OCI-LY7 (cell line): ENCODE measurements at regions not wholly inside any gene's neighbourhood (a gene's known extent, or its start where the extent isn't known, plus 50 kb on each side); places are given as distances from the start of the nearest gene placed in this dataset.

ENCODE experiments used
- BruUV-seq: library from RNA; stranded (reverse); fragments of 400-500 nt; replicated peaks from 2 replicates; lab custom pipeline; 2021; lab: Mats Ljungman, UMichigan
- CTCF ChIA-PET: fragments of 300-600 bp; sonication (Branson Sonifier 250); formaldehyde crosslinking; loops from one replicate; lab custom pipeline; 2022; ENCODE audit warnings: antibody characterized with exemption; ENCODE audit not compliant: unreplicated experiment; lab: Charles Lee
- POLR2A ChIA-PET: fragments of 300-600 bp; sonication (Branson Sonifier 250); formaldehyde crosslinking; loops from one replicate; lab custom pipeline; 2022; ENCODE audit warnings: antibody characterized with exemption; lab: Charles Lee
- DNase-seq: peaks from one replicate; pipeline ENCODE4 v3.0.0-alpha.2; 2015; ENCODE audit warnings: low spot score
- H2AFZ ChIP-seq: fragments of 200-600 bp; sonication (generic), shearing (Covaris generic); 2 replicates; pipeline ENCODE4 v1.6.1; 2014; ENCODE audit warnings: mild to moderate bottlenecking, antibody characterized with exemption, low read length, moderate library complexity
- H3K27ac ChIP-seq: fragments of 200-600 bp; sonication (generic); 2 replicates; pipeline ENCODE4 v1.5.1; 2014; ENCODE audit warnings: mixed run types, low read depth, mild to moderate bottlenecking, moderate library complexity, low read length, inconsistent platforms; ENCODE audit not compliant: poor library complexity, severe bottlenecking
- H3K36me3 ChIP-seq: fragments of 200-600 bp; sonication (generic); 2 replicates; pipeline ENCODE4 v1.6.1; 2014; ENCODE audit warnings: mild to moderate bottlenecking, antibody characterized with exemption, low read length, moderate library complexity, mixed read lengths; ENCODE audit not compliant: insufficient read depth
- H3K4me1 ChIP-seq: fragments of 200-600 bp; sonication (generic); 2 replicates; pipeline ENCODE4 v1.5.1; 2014; ENCODE audit warnings: mild to moderate bottlenecking, low read length; ENCODE audit not compliant: insufficient read depth, poor library complexity, severe bottlenecking
- H3K4me2 ChIP-seq: fragments of 200-600 bp; sonication (generic); 2 replicates; pipeline ENCODE4 v1.6.1; 2014; ENCODE audit warnings: mild to moderate bottlenecking, low read length
- H3K4me3 ChIP-seq: fragments of 200-600 bp; sonication (generic); 2 replicates; pipeline ENCODE4 v1.5.1; 2014; ENCODE audit warnings: mild to moderate bottlenecking, low read depth, low read length; ENCODE audit not compliant: poor library complexity, severe bottlenecking
- H3K79me2 ChIP-seq: fragments of 200-600 bp; sonication (generic); 2 replicates; pipeline ENCODE4 v1.6.1; 2016; ENCODE audit warnings: low read depth, mild to moderate bottlenecking, low read length, moderate library complexity, mixed read lengths; ENCODE audit not compliant: insufficient read depth
- H3K9me2 ChIP-seq: fragments of 200-600 bp; sonication (generic); 2 replicates; pipeline ENCODE4 v1.6.1; 2016; ENCODE audit warnings: mild to moderate bottlenecking, low read length, mixed read lengths; ENCODE audit not compliant: insufficient read depth
- H3K9me3 ChIP-seq: fragments of 200-600 bp; sonication (generic); 2 replicates; pipeline ENCODE4 v1.6.1; 2014; ENCODE audit warnings: mild to moderate bottlenecking, mixed run types, low read length, mixed read lengths
- H4K20me1 ChIP-seq: fragments of 200-600 bp; sonication (generic); 2 replicates; pipeline ENCODE4 v1.6.1; 2014; ENCODE audit warnings: mild to moderate bottlenecking, antibody characterized with exemption, low read length, moderate library complexity, mixed read lengths; ENCODE audit not compliant: insufficient read depth
- EZH2phosphoT487 ChIP-seq: fragments of 200-600 bp; sonication (generic); IDR thresholded peaks from 2 replicates; pipeline ENCODE4 v1.6.1; 2018; ENCODE audit warnings: low read depth, borderline replicate concordance, mild to moderate bottlenecking, mixed run types, antibody characterized with exemption, low read length, moderate library complexity, mixed read lengths
- intact Hi-C: fragments of 100-400 bp; cut with micrococcal nuclease; formaldehyde crosslinking; loops from one replicate; pipeline ENCODE4 v1.10.0; 2022; ENCODE audit not compliant: unreplicated experiment
- TF ChIP-seq, protein P1 (sequence below): fragments of 200-600 bp; sonication (generic); conservative IDR thresholded peaks from 2 replicates; pipeline ENCODE4 v1.5.1; 2014; ENCODE audit warnings: mild to moderate bottlenecking, antibody characterized with exemption, low read length, moderate library complexity, mixed read lengths

DNA sequence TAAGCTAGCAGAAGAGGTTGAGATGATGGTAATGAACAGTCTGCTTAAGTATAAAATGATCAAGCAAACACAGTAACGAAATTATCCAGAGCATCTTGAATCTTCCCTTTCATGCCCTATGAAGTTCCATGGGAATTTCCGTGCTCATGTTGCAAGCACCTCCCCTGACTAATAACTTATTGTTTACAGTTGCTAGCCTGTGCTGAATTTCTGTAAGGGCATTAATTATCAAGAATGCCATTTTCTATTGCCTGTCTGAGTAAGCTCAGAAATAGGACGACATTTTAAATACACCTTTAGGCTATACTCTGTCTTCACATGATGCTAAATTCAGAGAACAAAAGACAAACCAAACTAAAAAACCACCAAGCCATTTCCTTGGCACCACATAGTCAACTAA is 257.5 kb upstream of the LRTM1 start:
- no peak overlapping the region for H3K4me3 ChIP-seq
- no TSS peak for BruUV-seq
- no peak overlapping the region for H3K27ac ChIP-seq
- no peak overlapping the region for H2AFZ ChIP-seq
- TF ChIP-seq EZH2phosphoT487 = no peak
- TF ChIP-seq, protein P1, sequence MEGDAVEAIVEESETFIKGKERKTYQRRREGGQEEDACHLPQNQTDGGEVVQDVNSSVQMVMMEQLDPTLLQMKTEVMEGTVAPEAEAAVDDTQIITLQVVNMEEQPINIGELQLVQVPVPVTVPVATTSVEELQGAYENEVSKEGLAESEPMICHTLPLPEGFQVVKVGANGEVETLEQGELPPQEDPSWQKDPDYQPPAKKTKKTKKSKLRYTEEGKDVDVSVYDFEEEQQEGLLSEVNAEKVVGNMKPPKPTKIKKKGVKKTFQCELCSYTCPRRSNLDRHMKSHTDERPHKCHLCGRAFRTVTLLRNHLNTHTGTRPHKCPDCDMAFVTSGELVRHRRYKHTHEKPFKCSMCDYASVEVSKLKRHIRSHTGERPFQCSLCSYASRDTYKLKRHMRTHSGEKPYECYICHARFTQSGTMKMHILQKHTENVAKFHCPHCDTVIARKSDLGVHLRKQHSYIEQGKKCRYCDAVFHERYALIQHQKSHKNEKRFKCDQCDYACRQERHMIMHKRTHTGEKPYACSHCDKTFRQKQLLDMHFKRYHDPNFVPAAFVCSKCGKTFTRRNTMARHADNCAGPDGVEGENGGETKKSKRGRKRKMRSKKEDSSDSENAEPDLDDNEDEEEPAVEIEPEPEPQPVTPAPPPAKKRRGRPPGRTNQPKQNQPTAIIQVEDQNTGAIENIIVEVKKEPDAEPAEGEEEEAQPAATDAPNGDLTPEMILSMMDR = no peak
- H3K9me2 ChIP-seq = no peaks in the 10 kb centered on the region
- H3K9me3 ChIP-seq = no peaks in the 10 kb centered on the region
- no peaks in the 10 kb centered on the region for H3K4me1 ChIP-seq
- DNase-seq = no peak
- CTCF ChIA-PET = no interaction called here
- POLR2A ChIA-PET = interaction anchor here (0.6 to 0.8 kb wide), 2 partner anchors 40 to 404 kb away, joined by 3 to 5 read pairs; no protein-coding TSS in a partner anchor
- H3K4me2 ChIP-seq = no peak overlapping the region
- H3K79me2 ChIP-seq = no peaks in the 10 kb centered on the region
- H3K36me3 ChIP-seq = no peaks in the 10 kb centered on the region
- no peaks in the 10 kb centered on the region for H4K20me1 ChIP-seq
- intact Hi-C loops = no loop called here

- H3K4me3 ChIP-seq = no peak overlapping the region
- intact Hi-C loops = no loop called here
- no peak overlapping the region for H2AFZ ChIP-seq
- no peaks in the 10 kb centered on the region for H3K36me3 ChIP-seq
- TF ChIP-seq, protein P1 = no peak
- no peak for TF ChIP-seq EZH2phosphoT487
- H3K9me2 ChIP-seq = no peaks in the 10 kb centered on the region
- POLR2A ChIA-PET = no interaction called here
- CTCF ChIA-PET = no interaction called here
- H4K20me1 ChIP-seq = no peaks in the 10 kb centered on the region
- H3K4me2 ChIP-seq = no peak overlapping the region
- no peak for DNase-seq
- no TSS peak for BruUV-seq
- no peaks in the 10 kb centered on the region for H3K79me2 ChIP-seq
- H3K9me3 ChIP-seq = no peaks in the 10 kb centered on the region
- no peaks in the 10 kb centered on the region for H3K4me1 ChIP-seq
- H3K27ac ChIP-seq = no peak overlapping the region
Observed at GRCh38 chr3:55183201-55183600, 255.3 kb upstream of the LRTM1 start.

- no peaks in the 10 kb centered on the region for H4K20me1 ChIP-seq
- no peak overlapping the region for H3K27ac ChIP-seq
- no peak overlapping the region for H3K4me2 ChIP-seq
- no peak overlapping the region for H2AFZ ChIP-seq
- H3K9me3 ChIP-seq = no peaks in the 10 kb centered on the region
- ChIA-PET CTCF (no interaction called here), POLR2A (no interaction called here)
- BruUV-seq = no TSS peak
- intact Hi-C loops = no loop called here
- H3K4me1 ChIP-seq = no peaks in the 10 kb centered on the region
- H3K79me2 ChIP-seq = no peaks in the 10 kb centered on the region
- no peaks in the 10 kb centered on the region for H3K9me2 ChIP-seq
- TF ChIP-seq, protein P1 = peak; percentile 97
- no peak for TF ChIP-seq EZH2phosphoT487
- H3K36me3 ChIP-seq = no peaks in the 10 kb centered on the region
- no peak overlapping the region for H3K4me3 ChIP-seq
- peak; percentile 67 for DNase-seq
Observed at GRCh38 chr3:55180936-55181535, 253.2 kb upstream of the LRTM1 start.
